ENCODE measurements at regions not wholly inside any gene's neighbourhood (a gene's known extent, or its start where the extent isn't known, plus 50 kb on each side); places are given as distances from the start of the nearest gene placed in this dataset.

DNA sequence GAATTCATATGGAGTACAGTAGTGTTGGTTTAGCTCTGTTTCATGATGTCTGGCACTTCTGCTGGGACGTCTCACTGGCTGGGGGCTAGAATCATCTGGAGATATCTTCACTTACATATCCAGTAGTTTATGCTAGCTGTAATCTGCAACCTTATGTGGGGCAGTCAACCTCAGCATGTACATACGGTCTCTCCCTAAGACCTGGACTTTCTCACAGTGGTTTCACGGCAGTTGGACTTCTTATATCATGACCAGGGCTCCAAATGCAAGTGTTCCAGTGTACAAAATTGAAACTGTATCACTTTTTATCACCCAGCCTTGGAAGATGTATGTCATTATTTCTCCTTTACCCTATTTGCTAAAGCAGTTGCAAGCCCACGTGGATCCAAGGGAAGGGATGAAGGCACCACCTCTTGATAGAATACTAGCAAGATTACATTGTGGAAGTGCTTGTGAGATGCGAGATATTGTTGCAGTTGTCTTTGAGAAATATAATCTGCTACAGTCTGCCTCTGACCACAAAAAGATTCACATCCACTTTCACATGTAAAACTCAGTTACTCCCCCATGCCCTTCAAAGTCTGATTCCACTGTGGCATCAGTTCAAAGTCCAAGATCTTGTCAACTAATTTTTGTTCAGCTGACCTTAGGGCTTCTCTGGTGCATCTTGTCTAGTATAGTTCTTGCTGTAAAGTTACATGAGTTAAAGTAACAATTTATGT lies 316.6 kb upstream of the NCAM1 start:
- DNase-seq (ENCODE audit: low read depth, low spot score): no peak
- H3K27me3 ChIP-seq (ENCODE audit: insufficient read depth, low read length): no peaks in the 10 kb centered on the region; the same call in 1 of the 2 replicates
- BruUV-seq (replicated peaks): no TSS peak
- H3K79me2 ChIP-seq (ENCODE audit: insufficient read depth, low read length): no peaks in the 10 kb centered on the region
- no peaks in the 10 kb centered on the region for H4K20me1 ChIP-seq (ENCODE audit: insufficient read depth)
- H3K27ac ChIP-seq (ENCODE audit: low read depth, low read length): no peak overlapping the region
- no peak overlapping the region for H2AFZ ChIP-seq (ENCODE audit: low read depth, low read length, poor library complexity, severe bottlenecking)
- H3K9me2 ChIP-seq (ENCODE audit: insufficient read depth): no peaks in the 10 kb centered on the region
- no peak overlapping the region for H3K4me2 ChIP-seq (ENCODE audit: low read length)
- intact Hi-C loops (cut with micrococcal nuclease): no loop called here
- ATAC-seq: no peak
- ChIA-PET RAD21 (ENCODE audit: low non-redundant PET in 1 of 2, low total read pairs in 2 of 2, uncharacterized antibody in 2 of 2, unreplicated experiment in 2 of 2) (no interaction called here), POLR2A (no interaction called here), CTCF (no interaction called here)
- no peaks in the 10 kb centered on the region for H3K36me3 ChIP-seq (ENCODE audit: control insufficient read depth in 1 of 2, insufficient read depth in 2 of 2, low read length in 2 of 2)
- H3K4me3 ChIP-seq (replicated peaks in 1 of 2; ENCODE audit: low read depth in 1 of 2, low read length in 2 of 2): no peak overlapping the region
- H3K9me3 ChIP-seq (ENCODE audit: control insufficient read depth in 1 of 2, insufficient read depth in 1 of 2, low read depth in 1 of 2, low read length in 2 of 2): no peaks in the 10 kb centered on the region
- no peaks in the 10 kb centered on the region for H3K4me1 ChIP-seq (ENCODE audit: control insufficient read depth in 1 of 2, insufficient read depth in 2 of 2, low read length in 2 of 2)
- TF ChIP-seq FOSL1 (IDR thresholded peaks at IDR 0.05; ENCODE audit: low read depth): no peak
- TF ChIP-seq JUND (IDR thresholded peaks at IDR 0.05): no peak
- no peak for TF ChIP-seq ZFX (IDR thresholded peaks at IDR 0.05)
- H3K9ac ChIP-seq (ENCODE audit: low read length): no peak overlapping the region

DNA sequence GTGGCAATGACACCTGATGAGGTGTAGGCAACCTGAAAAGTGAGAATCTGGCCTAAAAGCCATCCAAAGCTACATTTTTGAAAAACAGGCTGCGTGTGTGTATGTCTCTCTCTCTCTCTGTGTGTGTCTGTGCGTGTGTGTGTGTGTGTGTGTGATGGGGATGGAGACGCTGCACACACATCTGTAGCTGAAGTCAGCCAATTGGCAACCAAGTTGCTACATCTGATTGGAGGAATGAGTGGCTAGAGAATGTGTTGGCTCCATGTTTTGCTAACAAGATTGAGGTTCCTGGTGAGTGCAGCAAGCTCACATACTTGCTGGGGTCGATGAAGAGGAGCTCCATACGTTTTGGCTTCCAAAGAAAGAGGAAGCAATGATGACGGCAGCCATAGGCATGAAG lies 311.4 kb upstream of the NCAM1 start:
- no peaks in the 10 kb centered on the region for H3K36me3 ChIP-seq (ENCODE audit: control insufficient read depth in 1 of 2, insufficient read depth in 2 of 2, low read length in 2 of 2)
- H2AFZ ChIP-seq (ENCODE audit: low read depth, low read length, poor library complexity, severe bottlenecking): no peak overlapping the region
- no peak overlapping the region for H3K4me3 ChIP-seq (replicated peaks in 1 of 2; ENCODE audit: low read depth in 1 of 2, low read length in 2 of 2)
- H4K20me1 ChIP-seq (ENCODE audit: insufficient read depth): no peaks in the 10 kb centered on the region
- TF ChIP-seq ZNF274 (IDR thresholded peaks at IDR 0.05; ENCODE audit: low read depth, low read length): no peak
- TF ChIP-seq, protein P1, sequence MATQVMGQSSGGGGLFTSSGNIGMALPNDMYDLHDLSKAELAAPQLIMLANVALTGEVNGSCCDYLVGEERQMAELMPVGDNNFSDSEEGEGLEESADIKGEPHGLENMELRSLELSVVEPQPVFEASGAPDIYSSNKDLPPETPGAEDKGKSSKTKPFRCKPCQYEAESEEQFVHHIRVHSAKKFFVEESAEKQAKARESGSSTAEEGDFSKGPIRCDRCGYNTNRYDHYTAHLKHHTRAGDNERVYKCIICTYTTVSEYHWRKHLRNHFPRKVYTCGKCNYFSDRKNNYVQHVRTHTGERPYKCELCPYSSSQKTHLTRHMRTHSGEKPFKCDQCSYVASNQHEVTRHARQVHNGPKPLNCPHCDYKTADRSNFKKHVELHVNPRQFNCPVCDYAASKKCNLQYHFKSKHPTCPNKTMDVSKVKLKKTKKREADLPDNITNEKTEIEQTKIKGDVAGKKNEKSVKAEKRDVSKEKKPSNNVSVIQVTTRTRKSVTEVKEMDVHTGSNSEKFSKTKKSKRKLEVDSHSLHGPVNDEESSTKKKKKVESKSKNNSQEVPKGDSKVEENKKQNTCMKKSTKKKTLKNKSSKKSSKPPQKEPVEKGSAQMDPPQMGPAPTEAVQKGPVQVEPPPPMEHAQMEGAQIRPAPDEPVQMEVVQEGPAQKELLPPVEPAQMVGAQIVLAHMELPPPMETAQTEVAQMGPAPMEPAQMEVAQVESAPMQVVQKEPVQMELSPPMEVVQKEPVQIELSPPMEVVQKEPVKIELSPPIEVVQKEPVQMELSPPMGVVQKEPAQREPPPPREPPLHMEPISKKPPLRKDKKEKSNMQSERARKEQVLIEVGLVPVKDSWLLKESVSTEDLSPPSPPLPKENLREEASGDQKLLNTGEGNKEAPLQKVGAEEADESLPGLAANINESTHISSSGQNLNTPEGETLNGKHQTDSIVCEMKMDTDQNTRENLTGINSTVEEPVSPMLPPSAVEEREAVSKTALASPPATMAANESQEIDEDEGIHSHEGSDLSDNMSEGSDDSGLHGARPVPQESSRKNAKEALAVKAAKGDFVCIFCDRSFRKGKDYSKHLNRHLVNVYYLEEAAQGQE (IDR thresholded peaks at IDR 0.05; ENCODE audit: low read depth): no peak
- TF ChIP-seq, protein P2, sequence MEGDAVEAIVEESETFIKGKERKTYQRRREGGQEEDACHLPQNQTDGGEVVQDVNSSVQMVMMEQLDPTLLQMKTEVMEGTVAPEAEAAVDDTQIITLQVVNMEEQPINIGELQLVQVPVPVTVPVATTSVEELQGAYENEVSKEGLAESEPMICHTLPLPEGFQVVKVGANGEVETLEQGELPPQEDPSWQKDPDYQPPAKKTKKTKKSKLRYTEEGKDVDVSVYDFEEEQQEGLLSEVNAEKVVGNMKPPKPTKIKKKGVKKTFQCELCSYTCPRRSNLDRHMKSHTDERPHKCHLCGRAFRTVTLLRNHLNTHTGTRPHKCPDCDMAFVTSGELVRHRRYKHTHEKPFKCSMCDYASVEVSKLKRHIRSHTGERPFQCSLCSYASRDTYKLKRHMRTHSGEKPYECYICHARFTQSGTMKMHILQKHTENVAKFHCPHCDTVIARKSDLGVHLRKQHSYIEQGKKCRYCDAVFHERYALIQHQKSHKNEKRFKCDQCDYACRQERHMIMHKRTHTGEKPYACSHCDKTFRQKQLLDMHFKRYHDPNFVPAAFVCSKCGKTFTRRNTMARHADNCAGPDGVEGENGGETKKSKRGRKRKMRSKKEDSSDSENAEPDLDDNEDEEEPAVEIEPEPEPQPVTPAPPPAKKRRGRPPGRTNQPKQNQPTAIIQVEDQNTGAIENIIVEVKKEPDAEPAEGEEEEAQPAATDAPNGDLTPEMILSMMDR (IDR thresholded peaks at IDR 0.05 in 2 of 3, conservative IDR thresholded peaks at IDR 0.05 in 1 of 3; ENCODE audit: borderline replicate concordance in 1 of 3, insufficient read depth in 1 of 3, low read depth in 2 of 3, low read length in 2 of 3): no peak
- TF ChIP-seq POLR2AphosphoS5 (IDR thresholded peaks at IDR 0.05; ENCODE audit: low read depth, low read length): no peak
- TF ChIP-seq YY1 (IDR thresholded peaks at IDR 0.05; ENCODE audit: extremely low read depth, insufficient replicate concordance, low read depth, low read length): no peak
- TF ChIP-seq EZH2phosphoT487 (IDR thresholded peaks at IDR 0.05; ENCODE audit: borderline replicate concordance): no peak
- no peak for TF ChIP-seq CEBPB (IDR thresholded peaks at IDR 0.05; ENCODE audit: low read depth)
- TF ChIP-seq JUND (IDR thresholded peaks at IDR 0.05): no peak
- no peak for TF ChIP-seq SP1 (IDR thresholded peaks at IDR 0.05; ENCODE audit: low read depth)
- TF ChIP-seq SRF (IDR thresholded peaks at IDR 0.05; ENCODE audit: low read depth): no peak
- no peak for TF ChIP-seq SIN3A (IDR thresholded peaks at IDR 0.05; ENCODE audit: low read depth)
- TF ChIP-seq EGR1 (IDR thresholded peaks at IDR 0.05; ENCODE audit: low read depth): no peak
- no peak for TF ChIP-seq ELF1 (IDR thresholded peaks at IDR 0.05; ENCODE audit: borderline replicate concordance, low read depth)
- TF ChIP-seq CBX3 (IDR thresholded peaks at IDR 0.05; ENCODE audit: low read depth): no peak
- no peak for TF ChIP-seq POLR2A (IDR thresholded peaks at IDR 0.05; ENCODE audit: borderline replicate concordance, extremely low read depth, insufficient read depth, insufficient read length)
- no peak for DNase-seq (ENCODE audit: low read depth, low spot score)
- no peaks in the 10 kb centered on the region for H3K9me2 ChIP-seq (ENCODE audit: insufficient read depth)
- H3K79me2 ChIP-seq (ENCODE audit: insufficient read depth, low read length): no peaks in the 10 kb centered on the region
- intact Hi-C loops (cut with micrococcal nuclease): no loop called here
- H3K9ac ChIP-seq (ENCODE audit: low read length): no peak overlapping the region
- H3K9me3 ChIP-seq (ENCODE audit: control insufficient read depth in 1 of 2, insufficient read depth in 1 of 2, low read depth in 1 of 2, low read length in 2 of 2): no peaks in the 10 kb centered on the region
- H3K4me1 ChIP-seq (ENCODE audit: control insufficient read depth in 1 of 2, insufficient read depth in 2 of 2, low read length in 2 of 2): no peaks in the 10 kb centered on the region; a peak in 1 of 4 replicates
- H3K27me3 ChIP-seq (ENCODE audit: insufficient read depth, low read length): no peaks in the 10 kb centered on the region; the same call in 1 of the 2 replicates
- ChIA-PET RAD21 (ENCODE audit: low non-redundant PET in 1 of 2, low total read pairs in 2 of 2, uncharacterized antibody in 2 of 2, unreplicated experiment in 2 of 2) (no interaction called here), CTCF (no interaction called here), POLR2A (interaction anchor here (1.3 kb wide), 1 partner anchor 10 kb away, joined by 3 read pairs; no protein-coding TSS in a partner anchor)
- H3K27ac ChIP-seq (ENCODE audit: low read depth, low read length): no peak overlapping the region
- BruUV-seq (replicated peaks): no TSS peak
- H3K4me2 ChIP-seq (ENCODE audit: low read length): no peak overlapping the region
- no peak for ATAC-seq

Measured in HCT116 (cell line).